Astrocyte (in vitro differentiated cells and primary cell): ENCODE measurements at regions not wholly inside any gene's neighbourhood (a gene's known extent, or its start where the extent isn't known, plus 50 kb on each side); places are given as distances from the start of the nearest gene placed in this dataset.

Experiments
- DNase-seq: peaks from one replicate; pipeline ENCODE4 v3.0.0-alpha.2; 2010; ENCODE audit warnings: low read depth
- FAIRE-seq: peaks from 2 replicates; lab custom pipeline; 2011; peaks lifted over from hg19 to GRCh38; lab: Jason Lieb, UNC
- H2AFZ ChIP-seq: 2 replicates; pipeline ENCODE4 v1.6.0; 2012; ENCODE audit warnings: low read depth, low read length, inconsistent platforms
- H3K27ac ChIP-seq: 2 replicates; pipeline ENCODE4 v1.5.1; 2011; ENCODE audit warnings: low read depth, low read length, inconsistent platforms
- H3K27me3 ChIP-seq: 2 replicates; pipeline ENCODE4 v1.6.0; 2011; ENCODE audit warnings: low read length, inconsistent platforms; ENCODE audit not compliant: insufficient read depth
- H3K36me3 ChIP-seq: 2 replicates; pipeline ENCODE4 v1.5.1; 2011; ENCODE audit warnings: low read length, inconsistent platforms; ENCODE audit not compliant: insufficient read depth
- H3K4me1 ChIP-seq: 2 replicates; pipeline ENCODE4 v1.5.1; 2011; ENCODE audit warnings: low read length, inconsistent platforms; ENCODE audit not compliant: insufficient read depth
- H3K4me2 ChIP-seq: 2 replicates; pipeline ENCODE4 v1.6.0; 2012; ENCODE audit warnings: low read length, inconsistent platforms
- H3K4me3 ChIP-seq: 2 replicates; pipeline ENCODE4 v1.5.1; 2011; ENCODE audit warnings: low read depth, mild to moderate bottlenecking, low read length, inconsistent platforms; ENCODE audit not compliant: insufficient read depth
- H3K79me2 ChIP-seq: 2 replicates; pipeline ENCODE4 v1.6.0; 2012; ENCODE audit warnings: mild to moderate bottlenecking, low read length, inconsistent platforms; ENCODE audit not compliant: insufficient read depth
- H3K9ac ChIP-seq: 2 replicates; pipeline ENCODE4 v1.6.0; 2012; ENCODE audit warnings: mild to moderate bottlenecking, low read length, inconsistent platforms
- H3K9me3 ChIP-seq: 2 replicates; pipeline ENCODE4 v1.5.1; 2012; ENCODE audit warnings: low read depth, mild to moderate bottlenecking, low read length, inconsistent platforms; ENCODE audit not compliant: insufficient read depth
- H4K20me1 ChIP-seq: 2 replicates; pipeline ENCODE4 v1.6.0; 2012; ENCODE audit warnings: low read length, inconsistent platforms; ENCODE audit not compliant: insufficient read depth
- H3K27ac Mint-ChIP-seq: one replicate; pipeline ENCODE4 v1.8.0; 2021; ENCODE audit warnings: mild to moderate bottlenecking, mixed read lengths; ENCODE audit not compliant: unreplicated experiment
- H3K27me3 Mint-ChIP-seq: one replicate; pipeline ENCODE4 v1.8.0; 2021; ENCODE audit warnings: low read depth, mixed read lengths; ENCODE audit not compliant: unreplicated experiment
- H3K36me3 Mint-ChIP-seq: one replicate; pipeline ENCODE4 v1.8.0; 2021; ENCODE audit warnings: low read depth, mixed read lengths; ENCODE audit not compliant: unreplicated experiment
- H3K4me1 Mint-ChIP-seq: one replicate; pipeline ENCODE4 v1.8.0; 2021; ENCODE audit warnings: low read depth, mixed read lengths; ENCODE audit not compliant: unreplicated experiment
- H3K4me3 Mint-ChIP-seq: one replicate; pipeline ENCODE4 v1.8.0; 2021; ENCODE audit warnings: mild to moderate bottlenecking, moderate library complexity, mixed read lengths; ENCODE audit not compliant: unreplicated experiment
- H3K9me3 Mint-ChIP-seq: one replicate; pipeline ENCODE4 v1.8.0; 2021; ENCODE audit warnings: mild to moderate bottlenecking, mixed read lengths; ENCODE audit not compliant: unreplicated experiment
- EZH2 ChIP-seq: IDR thresholded peaks from 2 replicates; pipeline ENCODE4 v1.6.1; 2012; ENCODE audit warnings: mild to moderate bottlenecking, low read length, inconsistent platforms; ENCODE audit not compliant: insufficient read depth
- TF ChIP-seq, protein P1 (sequence below): IDR thresholded peaks from 2 replicates; pipeline ENCODE4 v1.5.1; 2011; ENCODE audit warnings: low read depth, mild to moderate bottlenecking, inconsistent platforms, low read length, moderate library complexity; ENCODE audit not compliant: insufficient read depth

DNA sequence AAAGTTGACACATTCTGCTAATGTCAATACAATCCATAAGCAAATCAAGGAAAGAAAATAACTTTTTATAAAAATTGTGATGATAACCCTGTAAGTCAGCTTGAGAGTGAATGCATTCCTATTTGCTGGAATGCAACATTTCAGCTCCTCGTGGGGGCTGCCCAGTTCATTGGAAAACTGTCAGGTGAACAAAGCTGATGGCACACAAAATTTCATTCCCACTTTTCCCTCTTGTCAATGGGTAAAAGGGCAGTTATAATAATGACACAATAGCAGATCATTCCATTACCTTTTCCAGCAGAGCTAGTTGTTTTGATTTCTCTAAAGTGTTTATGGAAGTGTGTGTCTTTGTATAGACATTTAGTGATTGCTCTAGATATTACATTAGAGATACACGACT is 1124.6 kb upstream of the MAP3K7 start:
- no peak overlapping the region for H2AFZ ChIP-seq
- H3K4me3 ChIP-seq, result no peak overlapping the region
- DNase-seq (no peak), FAIRE-seq (no peak)
- H3K4me2 ChIP-seq, result no peak overlapping the region
- H3K9ac ChIP-seq, result no peak overlapping the region
- no peaks in the 10 kb centered on the region for H3K4me1 ChIP-seq
- H3K79me2 ChIP-seq, result no peaks in the 10 kb centered on the region
- TF ChIP-seq, protein P1, sequence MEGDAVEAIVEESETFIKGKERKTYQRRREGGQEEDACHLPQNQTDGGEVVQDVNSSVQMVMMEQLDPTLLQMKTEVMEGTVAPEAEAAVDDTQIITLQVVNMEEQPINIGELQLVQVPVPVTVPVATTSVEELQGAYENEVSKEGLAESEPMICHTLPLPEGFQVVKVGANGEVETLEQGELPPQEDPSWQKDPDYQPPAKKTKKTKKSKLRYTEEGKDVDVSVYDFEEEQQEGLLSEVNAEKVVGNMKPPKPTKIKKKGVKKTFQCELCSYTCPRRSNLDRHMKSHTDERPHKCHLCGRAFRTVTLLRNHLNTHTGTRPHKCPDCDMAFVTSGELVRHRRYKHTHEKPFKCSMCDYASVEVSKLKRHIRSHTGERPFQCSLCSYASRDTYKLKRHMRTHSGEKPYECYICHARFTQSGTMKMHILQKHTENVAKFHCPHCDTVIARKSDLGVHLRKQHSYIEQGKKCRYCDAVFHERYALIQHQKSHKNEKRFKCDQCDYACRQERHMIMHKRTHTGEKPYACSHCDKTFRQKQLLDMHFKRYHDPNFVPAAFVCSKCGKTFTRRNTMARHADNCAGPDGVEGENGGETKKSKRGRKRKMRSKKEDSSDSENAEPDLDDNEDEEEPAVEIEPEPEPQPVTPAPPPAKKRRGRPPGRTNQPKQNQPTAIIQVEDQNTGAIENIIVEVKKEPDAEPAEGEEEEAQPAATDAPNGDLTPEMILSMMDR, result no peak
- TF ChIP-seq EZH2, result no peak
- no peaks in the 10 kb centered on the region for H3K36me3 Mint-ChIP-seq
- H3K9me3 ChIP-seq, result no peaks in the 10 kb centered on the region
- H4K20me1 ChIP-seq, result no peaks in the 10 kb centered on the region
- no peaks in the 10 kb centered on the region for H3K27me3 Mint-ChIP-seq
- H3K9me3 Mint-ChIP-seq, result no peaks in the 10 kb centered on the region
- no peak overlapping the region for H3K27ac ChIP-seq
- no peaks in the 10 kb centered on the region for H3K27me3 ChIP-seq
- H3K4me3 Mint-ChIP-seq, result no peak overlapping the region
- no peaks in the 10 kb centered on the region for H3K4me1 Mint-ChIP-seq
- no peak overlapping the region for H3K27ac Mint-ChIP-seq
- H3K36me3 ChIP-seq, result no peaks in the 10 kb centered on the region

DNA sequence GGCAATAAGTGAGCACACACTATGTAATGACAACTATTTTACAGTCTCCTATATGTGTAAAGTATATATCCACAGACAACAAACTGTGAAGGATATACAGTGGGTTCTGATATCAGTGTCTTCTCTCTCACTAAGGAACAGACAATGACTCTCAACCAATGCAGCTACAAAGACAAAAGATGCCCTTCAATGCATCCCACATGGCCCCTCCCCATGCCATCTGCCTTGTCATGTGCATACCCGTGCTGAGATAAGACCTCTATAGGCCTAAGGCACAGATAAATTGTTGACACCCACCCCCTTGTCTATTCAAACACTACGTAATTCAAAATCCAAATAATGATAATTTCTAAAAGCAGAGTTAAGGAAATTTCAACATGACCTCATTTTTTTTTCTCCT is 1123.5 kb upstream of the MAP3K7 start:
- FAIRE-seq (no peak), DNase-seq (no peak)
- Histone ChIP-seq H3K4me1 (no peaks in the 10 kb centered on the region), H3K27ac (no peak overlapping the region), H3K79me2 (no peaks in the 10 kb centered on the region), H3K27me3 (no peaks in the 10 kb centered on the region), H4K20me1 (no peaks in the 10 kb centered on the region), H3K36me3 (no peaks in the 10 kb centered on the region), H3K4me3 (no peak overlapping the region), H3K9me3 (no peaks in the 10 kb centered on the region), H2AFZ (no peak overlapping the region), H3K4me2 (no peak overlapping the region), H3K9ac (no peak overlapping the region)
- H3K36me3 Mint-ChIP-seq, result no peaks in the 10 kb centered on the region
- no peaks in the 10 kb centered on the region for H3K4me1 Mint-ChIP-seq
- no peak overlapping the region for H3K4me3 Mint-ChIP-seq
- TF ChIP-seq, protein P1, result no peak
- TF ChIP-seq EZH2, result no peak
- no peak overlapping the region for H3K27ac Mint-ChIP-seq
- no peaks in the 10 kb centered on the region for H3K9me3 Mint-ChIP-seq
- H3K27me3 Mint-ChIP-seq, result no peaks in the 10 kb centered on the region

DNA sequence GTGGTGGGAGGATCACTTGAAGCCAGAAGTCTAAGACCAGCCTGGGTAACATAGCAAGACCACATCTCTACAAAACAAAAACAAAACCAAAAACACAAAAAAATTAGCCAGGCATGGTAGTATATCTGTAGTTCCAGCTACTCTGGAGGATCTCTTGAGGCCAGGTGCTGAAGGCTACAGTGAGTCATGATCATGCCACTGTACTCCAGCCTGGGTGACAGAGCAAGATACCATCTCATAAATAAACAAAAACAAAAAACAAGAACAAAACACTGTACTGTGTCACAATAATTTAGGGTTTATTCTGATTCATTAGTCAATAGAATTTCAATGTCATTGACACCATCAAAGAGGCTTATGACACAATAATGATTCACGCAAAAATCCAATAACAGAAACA is 1121.7 kb upstream of the MAP3K7 start:
- Histone ChIP-seq H4K20me1 (no peaks in the 10 kb centered on the region), H3K4me2 (no peak overlapping the region), H2AFZ (no peak overlapping the region), H3K79me2 (no peaks in the 10 kb centered on the region), H3K27ac (no peak overlapping the region), H3K27me3 (no peaks in the 10 kb centered on the region), H3K4me3 (no peak overlapping the region), H3K4me1 (peaks cover 8% of the 10 kb centered on the region), H3K9ac (no peak overlapping the region), H3K36me3 (no peaks in the 10 kb centered on the region), H3K9me3 (no peaks in the 10 kb centered on the region)
- Mint-ChIP-seq H3K4me3 (no peak overlapping the region), H3K27ac (no peak overlapping the region), H3K36me3 (no peaks in the 10 kb centered on the region), H3K27me3 (no peaks in the 10 kb centered on the region), H3K4me1 (peaks cover 12% of the 10 kb centered on the region), H3K9me3 (no peaks in the 10 kb centered on the region)
- FAIRE-seq (no peak), DNase-seq (no peak)
- TF ChIP-seq EZH2, result no peak
- TF ChIP-seq, protein P1, result no peak
